Adrenal gland (tissue), 5 donors: ENCODE measurements at regions not wholly inside any gene's neighbourhood (a gene's known extent, or its start where the extent isn't known, plus 50 kb on each side); places are given as distances from the start of the nearest gene placed in this dataset.

Source experiments
- CTCF ChIP-seq, 6 experiments: fragments of 450-650 bp in 4 of 6; fragments of 200-600 bp in 2 of 6; sonication (generic) in 1 of 6; IDR thresholded peaks; 1 replicate in 5 of 6; 2 replicates in 1 of 6; pipeline versions ENCODE4 v1.5.1 to v1.8.0; 2016 to 2021; ENCODE audit warnings: antibody characterized with exemption in 6 of 6, mild to moderate bottlenecking in 2 of 6, moderate library complexity in 1 of 6
- POLR2A ChIP-seq, 2 donors: fragments of 450-650 bp; IDR thresholded peaks; one replicate each; pipeline ENCODE4 v1.6.1; 2017; ENCODE audit warnings: antibody characterized with exemption in 2 of 2, mild to moderate bottlenecking in 2 of 2, moderate library complexity in 1 of 2
- donor health status: DM: no; HTN: no; CAD: no.

DNA sequence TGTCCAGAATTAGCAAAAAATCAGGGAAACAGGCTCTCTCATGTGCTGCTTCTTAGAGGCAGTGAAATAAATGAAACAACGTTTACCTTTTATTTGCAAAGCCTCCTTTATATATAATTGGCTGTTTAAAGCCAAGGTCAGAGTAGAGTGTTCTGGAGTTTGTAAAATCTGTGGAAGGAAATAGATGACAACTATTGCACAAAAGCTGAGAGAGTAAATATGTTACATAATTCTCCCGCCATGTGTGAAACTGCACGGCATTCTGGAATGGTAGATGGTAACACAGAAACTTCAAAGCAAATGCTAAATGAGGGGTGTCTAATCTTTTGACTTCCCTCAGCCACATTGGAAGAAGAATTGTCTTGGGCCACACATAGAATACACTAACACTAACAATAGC lies 51.5 kb upstream of the FGF3 start:
- TF ChIP-seq POLR2A (IDR thresholded peaks at IDR 0.05) = no peak
- TF ChIP-seq CTCF (IDR thresholded peaks at IDR 0.05) = no peak
